Erythroblast (primary cell): ENCODE measurements at regions not wholly inside any gene's neighbourhood (a gene's known extent, or its start where the extent isn't known, plus 50 kb on each side); places are given as distances from the start of the nearest gene placed in this dataset.

Source experiments
- GATA1 ChIP-seq: IDR thresholded peaks from 2 replicates; pipeline ENCODE4 v1.6.1; 2011; ENCODE audit warnings: low read depth, mild to moderate bottlenecking, control low read depth, low read length, moderate library complexity
- POLR2A ChIP-seq: IDR thresholded peaks from 2 replicates; pipeline ENCODE4 v1.6.1; 2011; ENCODE audit warnings: mild to moderate bottlenecking, low read length

GRCh38 chr13:23949200-23949599 is 51.9 kb upstream of the C1QTNF9B start:
- TF ChIP-seq POLR2A, result no peak
- TF ChIP-seq GATA1, result no peak
